Upper lobe of right lung (tissue), 1 donor: ENCODE measurements at regions not wholly inside any gene's neighbourhood (a gene's known extent, or its start where the extent isn't known, plus 50 kb on each side); places are given as distances from the start of the nearest gene placed in this dataset.
"Not testable (repeated sequence)": the region's sequence is repeated elsewhere in the genome, so short reads cannot be mapped to it uniquely, and the experiment has no call there.

ENCODE experiments used
- ATAC-seq: fragments of 200-7000 bp; cut with Tn5 transposase; one replicate; pipeline ENCODE4 v1.9.1; 2020; ENCODE audit warnings: mild to moderate bottlenecking, moderate library complexity
- DNase-seq: peaks from one replicate; pipeline ENCODE4 v3.0.0-alpha.2; 2020
- H3K27ac ChIP-seq: fragments of 200-600 bp; one replicate; pipeline ENCODE4 v1.8.0; 2022
- H3K27me3 ChIP-seq: fragments of 200-600 bp; one replicate; pipeline ENCODE4 v1.8.0; 2022; ENCODE audit warnings: mild to moderate bottlenecking
- H3K36me3 ChIP-seq: fragments of 200-600 bp; one replicate; pipeline ENCODE4 v1.8.0; 2022
- H3K4me1 ChIP-seq: fragments of 200-600 bp; one replicate; pipeline ENCODE4 v1.8.0; 2022
- H3K4me3 ChIP-seq: fragments of 200-600 bp; one replicate; pipeline ENCODE4 v1.8.0; 2022; ENCODE audit warnings: mild to moderate bottlenecking
- H3K9me3 ChIP-seq: fragments of 200-600 bp; one replicate; pipeline ENCODE4 v1.8.0; 2022
- intact Hi-C: fragments of 100-400 bp; cut with DNase I; formaldehyde crosslinking; loops from one replicate; pipeline ENCODE4 v1.11.0; 2022
- TF ChIP-seq, protein P1 (sequence below): fragments of 200-600 bp; IDR thresholded peaks from one replicate; pipeline ENCODE4 v1.8.0; 2022; ENCODE audit warnings: antibody characterized with exemption
- donor health status: DM: no; HTN: yes; CAD: no; lungs with severe emphysema.

DNA sequence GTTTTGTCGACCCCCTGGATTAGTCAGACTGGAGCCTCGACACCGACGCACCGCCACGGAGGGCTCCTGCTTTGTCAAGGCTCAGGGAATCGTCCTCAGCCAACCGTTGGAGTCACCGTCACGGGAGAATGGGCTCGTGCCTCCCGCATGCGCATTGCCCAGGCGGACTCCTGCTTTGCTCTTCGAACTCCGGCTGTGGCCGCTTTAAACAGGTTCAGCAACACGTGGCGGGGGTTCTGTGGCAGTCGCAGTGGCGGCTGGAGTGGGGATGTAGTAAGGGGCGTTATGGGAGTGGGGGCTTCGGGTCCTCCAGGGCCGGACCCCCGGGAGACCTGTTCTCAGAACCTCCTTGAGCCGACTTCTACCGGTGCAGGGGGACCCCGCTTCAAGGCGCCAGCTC is 554.7 kb upstream of the ZNF337 start:
- DNase-seq, H3K4me3 ChIP-seq, ATAC-seq, H3K4me1 ChIP-seq, intact Hi-C loops, H3K9me3 ChIP-seq, H3K36me3 ChIP-seq, H3K27ac ChIP-seq, H3K27me3 ChIP-seq: not testable (repeated sequence)

DNA sequence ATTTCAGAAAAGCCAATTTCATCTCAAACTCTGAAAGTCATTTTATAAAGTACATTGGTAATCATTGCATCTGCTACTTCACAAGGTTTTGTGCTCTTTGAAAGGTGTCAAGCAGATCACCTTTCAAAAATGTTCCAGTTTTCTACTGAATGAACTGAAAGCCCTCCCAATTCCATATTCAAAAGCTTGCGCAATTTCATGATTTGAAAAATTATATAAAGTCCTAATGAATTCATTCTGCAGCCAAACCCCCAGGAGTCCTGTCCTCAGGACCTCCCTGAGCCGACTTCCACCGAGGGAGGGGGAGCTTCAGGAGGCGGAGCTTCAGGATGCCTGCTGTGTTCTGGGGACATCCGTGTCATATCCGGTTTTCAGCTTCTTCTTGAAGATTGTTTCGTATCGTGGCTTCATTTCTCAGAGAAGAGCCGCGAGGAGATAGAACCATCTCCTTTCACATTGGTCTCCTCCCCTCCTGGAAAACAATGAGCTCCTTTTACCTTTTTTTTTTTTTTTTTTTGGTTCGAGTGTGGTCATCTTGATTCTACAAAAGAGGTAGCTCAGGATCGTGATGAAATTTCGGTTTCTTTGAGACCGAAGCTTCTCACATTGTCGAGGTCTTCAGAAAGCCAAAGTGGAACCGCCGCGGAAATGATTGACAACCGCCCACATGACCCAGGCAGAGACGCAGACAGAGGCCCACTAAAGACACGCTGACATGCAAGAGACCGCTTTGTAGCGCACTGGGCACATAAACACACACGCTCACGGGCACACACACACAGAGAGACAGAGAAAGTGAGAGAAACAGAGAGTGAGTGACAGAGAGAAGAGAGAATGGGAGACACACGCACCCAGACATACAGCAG is 553.8 kb upstream of the ZNF337 start:
- DNase-seq, H3K27me3 ChIP-seq, H3K36me3 ChIP-seq, intact Hi-C loops, H3K27ac ChIP-seq, H3K9me3 ChIP-seq, H3K4me1 ChIP-seq, ATAC-seq, H3K4me3 ChIP-seq: not testable (repeated sequence)

DNA sequence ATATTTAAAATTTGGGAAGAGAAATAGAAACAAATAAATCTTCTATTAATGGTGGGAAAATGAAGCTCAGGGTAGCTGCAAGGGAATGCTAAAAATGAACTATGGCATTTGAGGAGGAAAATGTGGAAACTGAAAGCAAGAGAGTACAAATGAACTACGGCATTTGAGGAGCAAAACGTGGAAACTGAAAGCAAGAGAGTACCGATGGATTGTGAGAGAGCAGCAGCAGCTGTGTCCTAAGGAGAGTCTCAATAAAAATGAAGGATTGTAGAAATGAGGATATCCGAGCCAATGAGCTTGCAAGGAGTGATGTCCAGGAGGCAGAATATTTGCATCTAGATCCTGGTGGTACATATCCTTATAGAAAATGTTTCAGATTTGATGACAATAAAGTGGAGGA is 547.1 kb upstream of the ZNF337 start:
- intact Hi-C loops = no loop called here
- TF ChIP-seq, protein P1, sequence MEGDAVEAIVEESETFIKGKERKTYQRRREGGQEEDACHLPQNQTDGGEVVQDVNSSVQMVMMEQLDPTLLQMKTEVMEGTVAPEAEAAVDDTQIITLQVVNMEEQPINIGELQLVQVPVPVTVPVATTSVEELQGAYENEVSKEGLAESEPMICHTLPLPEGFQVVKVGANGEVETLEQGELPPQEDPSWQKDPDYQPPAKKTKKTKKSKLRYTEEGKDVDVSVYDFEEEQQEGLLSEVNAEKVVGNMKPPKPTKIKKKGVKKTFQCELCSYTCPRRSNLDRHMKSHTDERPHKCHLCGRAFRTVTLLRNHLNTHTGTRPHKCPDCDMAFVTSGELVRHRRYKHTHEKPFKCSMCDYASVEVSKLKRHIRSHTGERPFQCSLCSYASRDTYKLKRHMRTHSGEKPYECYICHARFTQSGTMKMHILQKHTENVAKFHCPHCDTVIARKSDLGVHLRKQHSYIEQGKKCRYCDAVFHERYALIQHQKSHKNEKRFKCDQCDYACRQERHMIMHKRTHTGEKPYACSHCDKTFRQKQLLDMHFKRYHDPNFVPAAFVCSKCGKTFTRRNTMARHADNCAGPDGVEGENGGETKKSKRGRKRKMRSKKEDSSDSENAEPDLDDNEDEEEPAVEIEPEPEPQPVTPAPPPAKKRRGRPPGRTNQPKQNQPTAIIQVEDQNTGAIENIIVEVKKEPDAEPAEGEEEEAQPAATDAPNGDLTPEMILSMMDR = no peak
- Histone ChIP-seq H3K27me3 (no peaks in the 10 kb centered on the region), H3K4me1 (no peaks in the 10 kb centered on the region), H3K9me3 (no peaks in the 10 kb centered on the region), H3K36me3 (no peaks in the 10 kb centered on the region), H3K4me3 (no peak overlapping the region), H3K27ac (no peak overlapping the region)
- DNase-seq = no peak
- ATAC-seq = no peak

DNA sequence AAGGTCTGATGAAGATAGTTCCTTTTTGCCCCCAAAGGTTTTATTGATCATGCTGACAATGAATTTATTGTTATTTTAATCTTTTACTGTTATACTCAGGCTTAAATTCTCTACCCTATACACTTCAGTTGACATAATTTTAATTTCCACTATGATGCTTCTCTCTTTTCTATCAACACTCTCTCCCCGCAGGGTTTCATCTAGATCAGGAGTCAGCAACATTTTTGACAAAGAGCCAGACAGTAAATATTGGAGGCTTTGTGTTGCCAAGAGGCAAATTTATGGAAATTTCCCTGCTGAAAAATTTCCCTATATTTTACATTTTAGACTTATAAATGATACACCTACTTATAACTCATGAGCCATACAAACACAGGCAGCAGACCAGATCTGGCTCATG is 524.0 kb upstream of the ZNF337 start:
- intact Hi-C loops, H3K4me1 ChIP-seq, H3K27me3 ChIP-seq, ATAC-seq, H3K36me3 ChIP-seq, H3K27ac ChIP-seq, DNase-seq, H3K9me3 ChIP-seq, H3K4me3 ChIP-seq: not testable (repeated sequence)

DNA sequence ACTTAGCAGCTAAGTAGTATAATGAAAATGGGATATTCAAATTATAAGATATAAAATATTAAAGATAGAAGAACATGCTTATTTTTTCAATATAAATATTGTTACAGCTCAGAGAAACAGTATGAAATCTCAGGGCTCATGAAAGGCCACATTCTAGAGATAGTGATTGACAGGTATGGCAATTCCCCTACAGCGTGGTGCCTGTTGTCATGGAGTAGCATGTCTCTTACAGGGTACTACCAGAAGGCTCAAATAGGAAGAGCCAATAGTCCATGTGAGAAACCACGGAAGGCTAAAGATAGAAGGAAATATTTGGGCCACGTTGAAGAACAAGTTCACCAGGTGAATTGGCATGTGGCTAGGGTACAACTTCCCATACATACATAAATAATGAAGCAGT is 522.9 kb upstream of the ZNF337 start:
- peak; percentile 51 for ATAC-seq

DNA sequence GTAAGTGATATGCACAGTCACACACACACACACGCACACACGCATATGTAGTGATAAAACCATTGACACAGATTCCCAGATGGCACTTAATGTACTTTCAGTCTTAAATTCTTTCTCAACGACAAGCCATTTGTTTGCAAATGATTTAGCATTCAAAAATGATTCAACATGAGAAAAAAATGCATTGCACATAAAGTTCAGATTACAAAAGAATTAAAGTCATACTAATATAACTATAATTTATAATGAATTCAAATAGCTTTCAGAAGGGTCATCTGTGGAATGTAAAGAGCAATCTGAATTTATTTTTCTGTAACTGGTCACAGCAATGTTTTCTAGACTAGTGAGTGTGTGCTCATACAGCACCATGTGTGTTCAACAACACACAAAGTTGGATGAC is 521.6 kb upstream of the ZNF337 start:
- no peaks in the 10 kb centered on the region for H3K36me3 ChIP-seq
- intact Hi-C loops = no loop called here
- H3K27me3 ChIP-seq = no peaks in the 10 kb centered on the region
- H3K9me3 ChIP-seq = no peaks in the 10 kb centered on the region
- no peak for ATAC-seq
- H3K4me3 ChIP-seq = no peak overlapping the region
- DNase-seq = no peak
- no peaks in the 10 kb centered on the region for H3K4me1 ChIP-seq
- TF ChIP-seq, protein P1 = no peak
- H3K27ac ChIP-seq = no peak overlapping the region

More for the DNA sequence above, 522.9 kb upstream of the ZNF337 start:
- DNase-seq, H3K4me1 ChIP-seq, H3K36me3 ChIP-seq, H3K9me3 ChIP-seq, H3K27ac ChIP-seq, H3K27me3 ChIP-seq, H3K4me3 ChIP-seq, intact Hi-C loops: not testable (repeated sequence)

DNA sequence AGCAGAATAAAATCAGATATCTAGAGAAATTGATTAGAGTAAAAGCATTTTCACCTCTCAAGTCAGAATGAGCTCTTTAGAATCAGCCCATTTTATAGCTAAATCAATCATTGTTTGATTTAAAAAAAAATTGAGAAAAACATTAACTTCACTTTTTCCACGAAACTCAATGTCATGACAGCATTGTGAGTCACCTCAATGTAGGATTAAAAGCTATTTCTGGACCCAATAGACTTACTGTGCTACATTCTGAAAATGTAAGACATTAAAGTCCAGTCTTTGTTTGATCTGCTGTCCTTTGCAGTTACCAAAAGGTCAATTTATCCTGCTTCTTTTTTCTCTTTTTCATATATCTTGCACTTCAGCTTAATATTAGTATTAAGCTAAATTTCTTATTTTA is 519.4 kb upstream of the ZNF337 start:
- no peaks in the 10 kb centered on the region for H3K27me3 ChIP-seq
- TF ChIP-seq, protein P1 = no peak
- DNase-seq = no peak
- ATAC-seq = no peak
- H3K9me3 ChIP-seq = no peaks in the 10 kb centered on the region
- H3K36me3 ChIP-seq = no peaks in the 10 kb centered on the region
- H3K4me3 ChIP-seq = no peak overlapping the region
- H3K27ac ChIP-seq = no peak overlapping the region
- H3K4me1 ChIP-seq = no peaks in the 10 kb centered on the region
- intact Hi-C loops = no loop called here

DNA sequence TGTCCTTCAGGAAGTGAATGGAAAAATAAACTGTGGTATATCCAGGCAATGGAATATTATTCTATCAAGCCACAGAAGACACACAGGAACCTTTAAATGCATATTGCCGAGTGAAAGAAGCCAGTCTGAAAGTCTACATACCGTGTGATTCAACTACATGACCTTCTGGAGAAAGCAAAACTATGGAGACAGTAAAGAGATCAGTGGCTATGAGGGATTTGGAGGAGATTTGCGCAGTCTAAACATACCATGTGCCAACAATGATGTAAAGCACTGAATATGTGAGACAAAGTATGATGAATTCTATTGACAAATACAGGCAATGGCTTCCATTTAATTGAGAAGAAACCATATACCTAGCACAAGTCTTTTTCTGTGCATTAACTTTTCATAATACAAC is 518.3 kb upstream of the ZNF337 start:
- ATAC-seq (no peak), DNase-seq (no peak)
- TF ChIP-seq, protein P1 = no peak
- Histone ChIP-seq H3K36me3 (no peaks in the 10 kb centered on the region), H3K4me3 (no peak overlapping the region), H3K27ac (no peak overlapping the region), H3K9me3 (no peaks in the 10 kb centered on the region), H3K4me1 (no peaks in the 10 kb centered on the region), H3K27me3 (peaks cover under 1% of the 10 kb centered on the region)
- intact Hi-C loops = no loop called here
